Activated CD4-positive, alpha-beta T cell treated with anti-CD3 and anti-CD28 coated beads, Interleukin-2, Interleukin-6, amounts not matched to agents 100 ng/mL and 50 ng/mL, durations not matched to agents 16 hours and 8 hours (primary cell): ENCODE measurements at regions not wholly inside any gene's neighbourhood (a gene's known extent, or its start where the extent isn't known, plus 50 kb on each side); places are given as distances from the start of the nearest gene placed in this dataset.

Source experiments
- DNase-seq: peaks from one replicate; pipeline ENCODE4 v3.0.0-alpha.2; 2020

GRCh38 chr2:8625399-8626300, 56.2 kb upstream of the ID2 start:
- no peak for DNase-seq

GRCh38 chr2:8626572-8626971, 55.3 kb upstream of the ID2 start:
- DNase-seq, result no peak

DNA sequence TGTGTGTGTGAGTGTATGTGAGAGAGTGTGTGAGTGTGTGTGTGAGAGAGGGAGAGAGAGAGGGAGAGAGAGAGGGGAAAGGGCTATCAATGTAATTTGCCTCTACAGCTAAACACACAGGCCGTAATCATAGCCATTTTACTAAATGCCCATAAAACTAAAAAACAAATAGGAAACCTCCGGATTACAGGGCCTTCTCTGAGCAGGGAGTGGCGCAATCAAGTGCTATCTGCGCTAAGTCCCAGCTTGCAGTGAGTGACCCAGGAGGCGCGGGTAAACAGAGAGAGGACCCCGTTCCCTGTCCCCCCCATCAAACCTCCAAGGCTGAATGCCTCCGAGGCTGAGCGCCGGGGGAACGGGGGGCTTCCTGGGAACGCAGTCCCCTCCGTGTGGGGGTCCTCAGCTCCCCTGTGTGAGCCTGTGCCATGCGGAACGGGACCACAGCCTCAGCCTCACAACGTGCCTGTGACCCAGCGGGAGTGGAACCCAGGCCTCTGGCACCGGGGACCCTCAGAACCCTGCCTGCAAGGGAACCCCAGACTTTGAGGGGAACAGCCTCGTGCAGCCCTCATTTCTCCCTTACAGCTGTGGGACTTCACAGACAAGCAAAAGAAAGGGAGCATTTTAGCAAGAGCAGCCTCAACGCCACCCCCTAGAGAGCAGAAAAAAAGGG, 54.7 kb upstream of the ID2 start:
- no peak for DNase-seq

GRCh38 chr2:8627692-8628085, 54.2 kb upstream of the ID2 start:
- no peak for DNase-seq

DNA sequence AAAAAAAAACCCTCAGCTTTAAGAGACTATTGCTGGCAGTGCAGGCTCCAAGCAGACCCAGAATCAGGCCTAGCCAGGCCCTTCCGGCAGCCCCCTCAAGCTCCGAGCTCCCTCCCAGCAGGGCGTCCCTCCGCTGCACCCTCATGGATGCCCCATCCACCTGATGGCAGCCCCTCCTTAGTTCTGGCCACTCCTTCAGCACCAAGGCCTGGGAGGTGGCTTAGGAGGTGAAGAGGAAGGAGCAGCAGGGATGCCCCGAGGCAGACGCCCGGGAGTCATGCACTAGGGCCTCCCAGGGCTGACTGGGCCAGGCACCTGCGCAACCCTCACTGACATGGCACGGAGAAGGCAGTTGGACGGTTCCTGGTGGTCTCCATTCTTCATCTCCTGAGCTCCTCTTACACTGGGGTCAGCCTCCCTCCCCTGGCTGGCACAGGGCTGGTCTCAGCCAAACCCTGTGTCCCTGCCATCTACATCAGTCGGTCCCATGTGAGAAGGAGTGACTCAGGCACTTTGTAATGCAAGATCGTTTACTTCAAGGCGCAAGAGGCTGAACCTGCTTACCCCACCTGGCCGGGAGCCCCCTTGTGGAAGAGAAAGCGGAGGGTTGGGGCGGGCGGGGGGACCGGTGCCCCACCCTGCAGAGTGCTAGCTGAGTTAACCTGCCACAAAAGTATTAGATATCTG, 53.5 kb upstream of the ID2 start:
- DNase-seq, result no peak

DNA sequence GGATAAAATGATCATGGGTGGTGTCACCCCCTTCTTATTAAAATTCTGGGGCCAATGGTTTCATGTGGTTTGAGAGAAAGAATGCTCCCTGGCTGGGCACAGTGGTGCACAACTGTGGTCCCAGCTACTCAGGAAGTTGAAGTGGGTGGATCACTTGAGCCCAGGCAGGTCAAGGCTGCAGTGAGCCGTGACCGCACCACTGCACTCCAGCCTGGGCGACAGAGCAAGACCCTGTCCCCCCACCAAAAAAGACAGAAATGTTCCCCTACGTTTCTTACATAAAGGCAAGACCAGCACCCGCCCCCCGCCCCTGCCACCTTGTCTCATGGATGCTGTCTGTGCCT, 53.0 kb upstream of the ID2 start:
- no peak for DNase-seq

GRCh38 chr2:8629402-8629801, 52.5 kb upstream of the ID2 start:
- DNase-seq, result no peak

DNA sequence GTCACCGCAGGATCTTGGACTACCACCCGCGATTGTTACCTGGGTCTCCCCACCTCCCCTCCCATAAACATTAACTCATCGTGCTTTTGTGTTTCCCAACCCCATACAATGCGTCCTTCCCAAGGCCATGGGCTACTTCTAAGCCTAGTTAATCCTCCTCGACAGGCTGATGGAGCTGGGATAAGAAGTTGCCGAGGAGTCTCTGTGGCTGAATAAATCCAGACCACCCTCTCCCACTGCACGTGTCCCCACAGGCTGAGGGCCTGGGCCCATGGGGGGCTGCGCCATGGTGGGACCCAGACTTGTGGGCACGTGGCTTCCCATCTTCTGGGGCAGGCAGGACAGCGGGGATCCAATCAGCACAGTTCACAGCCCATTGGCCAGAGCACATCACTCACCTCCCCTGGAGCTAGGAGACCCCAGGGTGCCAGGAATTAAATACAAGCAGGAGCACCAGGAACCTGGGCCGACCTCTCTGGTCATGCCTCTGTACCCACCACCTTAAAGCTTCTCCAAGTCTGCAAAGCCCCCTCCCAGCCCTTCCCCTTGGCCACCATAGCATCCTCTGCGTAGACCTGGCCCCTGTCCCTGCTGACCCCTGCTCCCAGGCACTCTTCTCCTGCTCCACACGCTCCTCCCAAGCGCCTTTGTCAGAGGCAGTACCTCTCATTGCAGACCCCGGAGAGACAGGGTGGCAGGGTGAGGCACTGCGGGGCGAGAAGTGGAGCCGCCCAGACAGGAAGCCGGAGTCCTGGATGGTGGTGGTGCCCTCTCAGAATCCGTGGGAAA, 51.0 kb upstream of the ID2 start:
- DNase-seq, result no peak

DNA sequence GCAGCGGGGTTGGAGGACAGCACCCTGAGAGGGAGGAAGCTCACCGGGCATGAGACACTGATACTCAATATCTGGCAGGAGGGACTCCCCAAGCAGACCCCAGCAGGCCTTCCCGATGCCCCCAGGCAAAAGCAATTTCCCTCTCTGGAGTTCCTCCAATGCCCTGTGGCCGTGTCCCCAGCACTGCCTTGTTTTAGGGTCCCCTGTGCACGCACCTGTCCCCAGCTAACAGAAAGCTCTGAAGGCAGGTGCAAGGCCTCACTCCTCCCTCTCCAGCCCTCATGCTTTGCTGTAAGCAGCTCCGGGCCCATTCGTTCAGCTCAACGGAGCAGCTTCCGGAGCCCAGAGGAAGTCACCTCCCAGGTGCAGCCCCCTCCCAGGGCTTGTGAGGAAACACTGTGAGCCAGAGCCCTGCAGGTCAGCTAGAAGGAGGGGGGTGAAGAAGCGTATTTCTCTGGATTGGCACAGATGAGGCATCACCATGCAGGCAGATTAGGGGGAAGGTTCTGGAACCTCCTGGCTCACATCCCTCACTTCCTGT, 50.3 kb upstream of the ID2 start:
- DNase-seq, result no peak
